ENCODE measurements at regions not wholly inside any gene's neighbourhood (a gene's known extent, or its start where the extent isn't known, plus 50 kb on each side); places are given as distances from the start of the nearest gene placed in this dataset.
"Not testable (repeated sequence)": the region's sequence is repeated elsewhere in the genome, so short reads cannot be mapped to it uniquely, and the experiment has no call there.

DNA sequence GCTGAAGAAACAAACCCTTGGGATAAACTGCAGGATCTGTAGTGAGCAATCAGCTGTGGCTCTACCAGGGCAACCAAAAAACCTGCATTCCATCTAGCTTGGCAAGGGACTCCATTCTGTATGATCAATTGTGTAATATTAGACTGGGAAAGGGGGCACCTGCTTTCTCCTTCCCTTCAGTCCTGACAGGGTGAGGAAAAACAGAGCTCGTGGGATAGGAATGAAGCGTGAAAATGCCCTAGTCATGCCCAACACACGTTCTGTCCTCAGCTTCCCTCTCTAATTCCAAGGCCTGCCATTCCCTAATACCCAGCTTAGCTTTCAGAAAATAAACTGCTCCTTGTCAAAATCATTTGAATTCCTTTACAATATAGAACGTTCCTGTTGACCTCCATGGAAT, 442.3 kb downstream of the PLPP3 start:
- no peaks in the 10 kb centered on the region for H3K27me3 Mint-ChIP-seq (ENCODE audit: insufficient read depth)
- H3K4me1 Mint-ChIP-seq (ENCODE audit: low read depth), result no peaks in the 10 kb centered on the region
- no peaks in the 10 kb centered on the region for H3K9me3 Mint-ChIP-seq
- DNase-seq (ENCODE audit: low spot score), result no peak
- no peak overlapping the region for H3K27ac Mint-ChIP-seq
- H3K36me3 Mint-ChIP-seq (ENCODE audit: low read depth), result no peaks in the 10 kb centered on the region
- intact Hi-C loops (cut with micrococcal nuclease), result no loop called here
- no peak overlapping the region for H3K4me3 Mint-ChIP-seq

DNA sequence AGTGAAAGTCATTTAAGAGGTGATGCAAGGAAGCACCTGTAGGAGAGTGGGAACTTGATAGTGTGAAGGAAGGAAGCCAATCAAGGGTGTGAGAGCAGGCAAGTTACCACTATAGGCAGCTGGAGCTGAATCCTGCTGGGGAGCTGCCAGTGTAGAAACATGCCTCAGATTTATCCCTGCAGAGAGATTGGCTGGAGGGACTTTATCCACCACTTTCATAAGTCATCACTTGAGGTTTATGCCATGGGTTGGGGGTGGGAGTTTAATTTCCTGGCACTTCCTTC, 443.6 kb downstream of the PLPP3 start:
- intact Hi-C loops (cut with micrococcal nuclease), result no loop called here
- H3K4me3 Mint-ChIP-seq, result no peak overlapping the region
- no peaks in the 10 kb centered on the region for H3K27me3 Mint-ChIP-seq (ENCODE audit: insufficient read depth)

DNA sequence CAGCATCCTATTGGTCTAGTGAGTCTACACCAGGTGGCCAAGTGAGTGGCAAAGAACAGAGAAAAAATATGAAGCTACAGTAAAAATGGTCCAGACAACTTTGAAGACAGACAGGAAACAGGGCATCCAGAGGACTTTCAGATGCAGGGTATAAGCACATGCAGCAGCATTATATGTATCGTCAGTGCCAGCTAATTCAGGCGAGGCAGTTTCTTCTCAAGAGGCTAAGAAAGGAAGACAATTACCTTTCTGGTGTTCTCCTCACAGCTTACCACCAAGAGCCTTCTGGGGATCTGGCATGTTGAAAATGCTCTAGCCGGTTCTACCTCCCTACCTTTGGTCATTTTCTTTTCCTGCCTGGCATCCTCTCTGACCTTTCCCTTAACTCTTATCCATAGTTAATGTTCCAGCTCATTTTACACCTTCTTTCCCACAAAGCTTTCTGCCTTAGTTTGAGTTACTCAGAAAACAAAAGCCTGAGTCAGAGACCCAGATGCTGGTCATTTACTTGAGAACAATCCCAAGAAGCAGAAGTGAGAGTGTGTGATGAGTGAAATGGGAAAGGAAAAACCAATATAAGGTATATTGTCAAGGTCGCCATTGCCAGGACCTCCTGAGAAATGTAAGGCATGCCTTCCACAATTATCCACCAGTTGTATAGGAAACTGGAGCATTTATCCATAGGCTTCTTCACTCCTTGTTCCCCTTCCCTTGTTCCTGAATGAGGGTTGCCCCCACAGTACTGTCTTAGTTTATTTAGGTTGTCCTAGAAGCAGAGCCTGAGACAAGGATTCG, 444.1 kb downstream of the PLPP3 start:
- Mint-ChIP-seq H3K27ac (no peak overlapping the region), H3K27me3 (ENCODE audit: insufficient read depth) (no peaks in the 10 kb centered on the region), H3K4me3 (no peak overlapping the region), H3K36me3 (ENCODE audit: low read depth) (no peaks in the 10 kb centered on the region), H3K4me1 (ENCODE audit: low read depth) (no peaks in the 10 kb centered on the region), H3K9me3 (no peaks in the 10 kb centered on the region)
- no peak for DNase-seq (ENCODE audit: low spot score)
- intact Hi-C loops (cut with micrococcal nuclease), result no loop called here

More for the DNA sequence above, 443.6 kb downstream of the PLPP3 start:
- no peaks in the 10 kb centered on the region for H3K9me3 Mint-ChIP-seq
- H3K27ac Mint-ChIP-seq, result no peak overlapping the region
- H3K36me3 Mint-ChIP-seq (ENCODE audit: low read depth), result no peaks in the 10 kb centered on the region
- H3K4me1 Mint-ChIP-seq (ENCODE audit: low read depth), result no peaks in the 10 kb centered on the region
- DNase-seq (ENCODE audit: low spot score), result no peak

DNA sequence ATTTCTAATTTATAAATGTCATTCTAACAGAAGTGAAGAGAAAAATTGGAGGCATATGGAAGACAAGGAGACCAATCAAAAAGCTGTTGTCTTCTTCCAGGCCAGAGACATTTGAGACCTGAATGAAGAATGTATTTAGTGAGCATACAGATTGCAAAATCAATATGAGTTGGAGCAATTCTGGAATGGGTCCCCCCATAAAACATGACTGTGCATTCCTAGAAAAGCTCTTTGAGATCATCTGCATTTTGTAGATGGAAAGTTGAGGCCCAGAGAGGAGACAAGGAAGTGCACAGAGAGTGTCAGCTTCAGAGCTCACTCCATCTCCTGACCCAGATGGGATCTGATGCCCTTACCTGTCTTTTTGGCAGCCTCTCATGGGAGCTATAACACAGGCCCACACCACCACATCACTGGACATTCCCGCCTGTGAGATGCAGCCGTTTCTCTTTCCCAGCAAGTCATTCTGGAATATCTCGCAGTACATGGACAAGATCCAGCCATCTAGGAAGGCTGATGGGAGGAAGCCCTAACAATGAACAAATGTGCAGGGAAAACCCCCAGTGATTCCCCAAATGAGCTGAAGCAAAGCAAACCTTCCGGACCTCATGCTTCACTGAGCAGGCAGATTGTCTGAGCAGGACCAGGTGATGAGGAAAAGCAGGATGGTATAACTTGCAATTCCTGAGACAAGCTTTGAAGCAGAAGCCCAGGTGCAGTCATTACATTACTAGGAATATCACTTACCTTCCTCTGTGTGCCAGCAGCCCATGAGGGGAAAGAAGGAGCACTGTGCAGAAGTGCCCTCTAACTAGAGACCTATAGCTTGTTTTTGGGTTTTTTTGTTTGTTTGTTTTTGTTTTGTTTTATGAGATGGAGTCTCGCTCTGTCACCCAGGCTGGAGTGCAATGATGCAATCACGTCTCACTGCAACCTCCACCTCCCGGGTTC, 445.6 kb downstream of the PLPP3 start:
- Mint-ChIP-seq H3K36me3 (ENCODE audit: low read depth) (no peaks in the 10 kb centered on the region), H3K9me3 (no peaks in the 10 kb centered on the region), H3K4me3 (no peak overlapping the region), H3K27ac (no peak overlapping the region), H3K27me3 (ENCODE audit: insufficient read depth) (no peaks in the 10 kb centered on the region), H3K4me1 (ENCODE audit: low read depth) (no peaks in the 10 kb centered on the region)
- DNase-seq (ENCODE audit: low spot score), result no peak
- intact Hi-C loops (cut with micrococcal nuclease), result no loop called here

DNA sequence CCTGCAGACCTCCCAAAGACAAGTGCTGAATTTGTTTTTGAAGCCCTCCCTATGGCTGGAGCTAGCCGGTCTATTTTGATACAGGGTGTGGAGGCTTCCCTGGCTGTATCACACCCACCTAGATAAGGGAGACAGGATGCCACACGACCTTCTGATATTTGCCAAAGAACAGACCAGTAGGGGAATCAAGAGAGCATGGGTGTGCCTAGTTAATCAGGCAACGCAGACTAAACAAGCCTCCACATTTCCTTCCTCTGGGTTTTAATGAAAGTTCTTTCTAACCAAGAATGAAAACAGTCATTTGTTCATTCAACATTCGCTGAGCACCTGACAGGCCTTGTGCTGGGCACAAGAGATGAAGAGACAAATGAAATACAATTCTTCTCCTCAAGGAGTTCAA, 446.8 kb downstream of the PLPP3 start:
- no peak for DNase-seq (ENCODE audit: low spot score)
- Mint-ChIP-seq H3K36me3 (ENCODE audit: low read depth) (no peaks in the 10 kb centered on the region), H3K4me1 (ENCODE audit: low read depth) (no peaks in the 10 kb centered on the region), H3K9me3 (no peaks in the 10 kb centered on the region), H3K27ac (no peak overlapping the region), H3K27me3 (ENCODE audit: insufficient read depth) (no peaks in the 10 kb centered on the region), H3K4me3 (no peak overlapping the region)
- intact Hi-C loops (cut with micrococcal nuclease), result no loop called here

DNA sequence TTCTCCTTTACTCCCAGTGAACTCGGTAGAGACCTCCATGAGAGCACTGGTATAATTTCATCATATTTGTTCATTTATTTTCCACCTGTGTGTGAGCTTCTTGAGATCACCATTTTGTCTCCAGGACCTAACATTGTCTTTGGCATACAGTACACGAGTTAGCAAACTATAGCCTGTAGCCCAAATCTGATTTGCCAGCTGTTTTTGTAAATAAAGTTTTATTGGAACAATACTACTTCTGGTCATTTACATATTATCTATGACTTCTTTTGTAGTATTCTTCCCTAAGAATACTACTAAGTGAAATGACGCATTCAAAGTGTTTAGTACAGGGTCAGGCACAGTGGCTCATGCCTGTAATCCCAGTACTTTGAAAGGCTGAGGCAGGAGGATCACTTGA, 449.5 kb downstream of the PLPP3 start:
- Mint-ChIP-seq H3K4me3 (no peak overlapping the region), H3K27me3 (ENCODE audit: insufficient read depth) (no peaks in the 10 kb centered on the region), H3K4me1 (ENCODE audit: low read depth) (no peaks in the 10 kb centered on the region), H3K36me3 (ENCODE audit: low read depth) (no peaks in the 10 kb centered on the region), H3K9me3 (no peaks in the 10 kb centered on the region), H3K27ac (no peak overlapping the region)
- no peak for DNase-seq (ENCODE audit: low spot score)
- intact Hi-C loops (cut with micrococcal nuclease), result no loop called here

DNA sequence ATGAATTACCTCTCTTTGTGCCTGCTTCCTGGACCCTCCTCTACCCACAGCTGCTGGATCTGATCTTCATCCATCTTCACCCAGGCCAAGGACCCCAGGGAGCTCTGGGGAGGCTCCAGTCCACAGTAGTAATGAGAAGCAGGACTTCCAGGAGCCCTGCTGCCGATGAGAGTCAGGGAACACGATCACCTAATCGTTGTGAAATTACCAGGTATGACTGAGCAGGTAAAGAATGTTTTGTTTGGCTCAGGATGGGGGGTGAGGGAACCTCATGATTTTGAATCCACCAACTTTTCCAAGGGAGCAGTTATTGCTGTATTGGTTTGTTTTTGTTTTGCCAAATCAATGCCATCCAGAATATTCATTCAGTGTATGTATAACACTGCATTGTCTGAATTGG, 454.0 kb downstream of the PLPP3 start:
- DNase-seq (ENCODE audit: low spot score), result no peak
- Mint-ChIP-seq H3K9me3 (no peaks in the 10 kb centered on the region), H3K27ac (no peak overlapping the region), H3K4me3 (no peak overlapping the region), H3K36me3 (ENCODE audit: low read depth) (no peaks in the 10 kb centered on the region), H3K27me3 (ENCODE audit: insufficient read depth) (peaks cover 1% of the 10 kb centered on the region), H3K4me1 (ENCODE audit: low read depth) (no peaks in the 10 kb centered on the region)
- intact Hi-C loops (cut with micrococcal nuclease), result no loop called here

DNA sequence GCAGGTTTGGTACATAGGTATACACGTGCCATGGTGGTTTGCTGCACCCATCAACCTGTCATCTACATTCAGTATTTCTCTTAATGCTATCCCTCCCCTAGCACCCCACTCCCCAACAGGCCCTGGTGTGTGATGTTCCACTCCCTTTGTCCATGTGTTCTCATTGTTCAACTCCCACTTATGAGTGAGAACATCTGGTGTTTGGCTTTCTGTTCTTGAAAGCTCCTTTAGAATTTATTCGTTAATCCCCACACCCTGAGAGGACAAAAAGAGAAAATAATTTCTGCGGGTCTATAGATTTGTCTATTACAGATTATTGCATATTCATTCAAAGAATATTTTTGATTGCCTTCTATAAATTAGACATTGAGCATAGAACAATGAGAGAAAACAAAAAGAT, 455.5 kb downstream of the PLPP3 start:
- Mint-ChIP-seq H3K9me3 (no peaks in the 10 kb centered on the region), H3K4me3 (no peak overlapping the region), H3K27me3 (ENCODE audit: insufficient read depth) (peaks cover 1% of the 10 kb centered on the region), H3K4me1 (ENCODE audit: low read depth) (no peaks in the 10 kb centered on the region), H3K36me3 (ENCODE audit: low read depth) (no peaks in the 10 kb centered on the region), H3K27ac (no peak overlapping the region)
- DNase-seq (ENCODE audit: low spot score), result no peak
- intact Hi-C loops (cut with micrococcal nuclease), result no loop called here

DNA sequence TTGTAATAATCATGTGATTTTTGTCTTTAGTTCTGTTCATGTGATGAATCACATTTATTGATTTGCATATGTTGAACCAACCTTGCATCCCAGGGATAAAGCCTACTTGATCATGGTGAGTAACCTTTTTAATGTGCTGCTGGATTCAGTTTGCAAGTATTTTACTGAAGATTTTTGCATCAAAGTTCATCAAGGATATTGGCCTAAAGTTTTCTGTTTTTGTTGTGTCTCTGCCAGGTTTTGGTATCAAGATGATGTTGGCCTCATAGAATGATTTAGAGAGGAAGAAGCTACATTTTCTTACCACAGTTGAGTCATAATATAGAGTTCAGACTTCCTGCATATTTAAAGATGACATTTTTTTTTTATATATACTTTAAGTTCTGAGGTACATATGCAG, 455.9 kb downstream of the PLPP3 start:
- Mint-ChIP-seq H3K4me3 (no peak overlapping the region), H3K27me3 (ENCODE audit: insufficient read depth) (peaks cover 1% of the 10 kb centered on the region), H3K27ac (no peak overlapping the region), H3K36me3 (ENCODE audit: low read depth) (no peaks in the 10 kb centered on the region), H3K9me3 (no peaks in the 10 kb centered on the region), H3K4me1 (ENCODE audit: low read depth) (no peaks in the 10 kb centered on the region)
- DNase-seq (ENCODE audit: low spot score), result no peak
- intact Hi-C loops (cut with micrococcal nuclease), result no loop called here

DNA sequence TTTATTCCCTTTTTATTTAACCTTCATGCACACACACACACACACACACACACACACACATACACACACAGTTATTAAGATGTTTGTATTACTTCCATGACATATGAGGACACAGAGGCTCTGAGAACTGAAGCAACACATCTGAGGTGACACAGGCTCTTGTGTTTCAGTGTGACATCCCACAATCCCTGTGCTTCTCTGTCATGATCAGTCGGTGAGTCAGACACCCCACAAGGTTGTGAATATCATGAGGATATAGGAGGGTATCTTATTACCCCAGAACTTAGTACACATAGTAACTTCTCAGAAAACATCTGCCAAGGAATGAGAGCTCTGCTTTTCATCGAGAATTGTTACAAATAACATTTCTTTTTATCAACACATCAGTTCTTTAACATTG, 459.3 kb downstream of the PLPP3 start:
- no peaks in the 10 kb centered on the region for H3K36me3 Mint-ChIP-seq (ENCODE audit: low read depth)
- intact Hi-C loops (cut with micrococcal nuclease), result no loop called here
- no peaks in the 10 kb centered on the region for H3K9me3 Mint-ChIP-seq
- peaks cover 1% of the 10 kb centered on the region for H3K27me3 Mint-ChIP-seq (ENCODE audit: insufficient read depth)
- no peak for DNase-seq (ENCODE audit: low spot score)
- no peaks in the 10 kb centered on the region for H3K4me1 Mint-ChIP-seq (ENCODE audit: low read depth)
- H3K4me3 Mint-ChIP-seq, result no peak overlapping the region
- H3K27ac Mint-ChIP-seq, result no peak overlapping the region

DNA sequence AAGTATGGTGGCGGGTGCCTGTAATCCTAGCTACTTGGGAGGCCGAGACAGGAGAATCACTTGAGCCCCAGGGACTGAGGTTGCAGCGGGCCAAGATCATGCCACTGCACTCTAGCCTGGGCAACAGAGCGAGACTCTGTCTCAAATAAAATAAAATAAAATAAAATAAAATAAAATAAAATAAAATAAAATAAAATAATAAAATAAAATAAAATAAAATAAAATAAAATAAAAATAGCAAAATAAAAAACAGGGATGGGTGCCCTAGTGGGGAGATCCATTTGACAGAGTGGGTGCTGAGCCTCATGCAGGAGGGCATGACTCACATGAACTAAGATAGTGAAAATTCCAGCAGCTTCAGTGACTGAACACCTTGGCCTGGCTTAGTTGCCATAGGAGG, 460.7 kb downstream of the PLPP3 start:
- H3K27ac Mint-ChIP-seq; H3K4me1 Mint-ChIP-seq (ENCODE audit: low read depth); H3K27me3 Mint-ChIP-seq (ENCODE audit: insufficient read depth); H3K4me3 Mint-ChIP-seq; intact Hi-C loops (cut with micrococcal nuclease); H3K9me3 Mint-ChIP-seq; H3K36me3 Mint-ChIP-seq (ENCODE audit: low read depth); DNase-seq (ENCODE audit: low spot score): not testable (repeated sequence)

DNA sequence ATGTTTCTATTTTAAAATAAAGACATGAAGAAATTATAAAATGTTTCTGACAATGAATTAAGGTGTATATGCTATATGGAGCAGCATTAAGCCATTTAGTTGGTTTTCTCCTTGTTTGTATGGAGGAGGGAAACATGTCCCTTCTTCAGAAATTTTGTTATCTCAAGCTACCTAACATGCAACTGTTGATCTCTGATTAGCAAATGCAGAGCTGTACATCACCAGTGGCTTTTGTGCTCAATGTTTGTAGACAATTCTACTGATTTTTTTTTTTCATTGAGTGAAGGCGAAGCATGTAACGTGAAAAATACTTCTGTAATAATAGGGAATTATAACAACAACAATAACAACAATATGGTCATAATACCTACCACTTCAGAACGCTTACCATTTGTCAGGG, 463.7 kb downstream of the PLPP3 start:
- H3K27ac Mint-ChIP-seq, result no peak overlapping the region
- H3K4me3 Mint-ChIP-seq, result no peak overlapping the region
- no peaks in the 10 kb centered on the region for H3K36me3 Mint-ChIP-seq (ENCODE audit: low read depth)
- H3K4me1 Mint-ChIP-seq (ENCODE audit: low read depth), result no peaks in the 10 kb centered on the region
- no peaks in the 10 kb centered on the region for H3K27me3 Mint-ChIP-seq (ENCODE audit: insufficient read depth)
- no peaks in the 10 kb centered on the region for H3K9me3 Mint-ChIP-seq
- DNase-seq (ENCODE audit: low spot score), result no peak
- intact Hi-C loops (cut with micrococcal nuclease), result no loop called here

DNA sequence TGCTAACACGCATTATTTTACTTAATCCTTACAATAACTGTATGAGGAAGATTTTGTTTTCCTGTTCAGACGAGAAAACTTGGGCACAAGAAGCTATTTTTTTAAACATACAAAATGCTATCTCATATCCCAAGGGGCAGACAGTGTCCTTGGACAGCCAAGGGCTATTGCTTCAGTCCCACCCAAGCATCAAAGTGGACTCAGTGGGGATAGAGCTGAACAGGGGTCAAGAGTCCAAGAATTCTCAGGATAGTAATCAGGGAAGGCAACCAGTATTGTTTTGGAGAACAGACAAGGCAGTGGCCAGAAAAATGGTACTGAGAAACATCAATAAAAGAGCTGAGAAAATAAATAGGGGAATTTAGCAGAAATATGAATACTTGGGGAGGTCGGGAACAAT, 465.7 kb downstream of the PLPP3 start:
- DNase-seq (ENCODE audit: low spot score), result no peak
- intact Hi-C loops (cut with micrococcal nuclease), result no loop called here
- no peak overlapping the region for H3K27ac Mint-ChIP-seq
- H3K4me3 Mint-ChIP-seq, result no peak overlapping the region
- H3K4me1 Mint-ChIP-seq (ENCODE audit: low read depth), result no peaks in the 10 kb centered on the region
- H3K36me3 Mint-ChIP-seq (ENCODE audit: low read depth), result no peaks in the 10 kb centered on the region
- H3K9me3 Mint-ChIP-seq, result no peaks in the 10 kb centered on the region
- H3K27me3 Mint-ChIP-seq (ENCODE audit: insufficient read depth), result no peaks in the 10 kb centered on the region
